SH-SY5Y (cell line): ENCODE measurements at regions not wholly inside any gene's neighbourhood (a gene's known extent, or its start where the extent isn't known, plus 50 kb on each side); places are given as distances from the start of the nearest gene placed in this dataset.

Source experiments
- GATA2 ChIP-seq: IDR thresholded peaks from 2 replicates; pipeline ENCODE4 v1.6.1; 2011; ENCODE audit warnings: mild to moderate bottlenecking, low read depth, low read length
- GATA3 ChIP-seq: IDR thresholded peaks from 2 replicates; pipeline ENCODE4 v1.6.1; 2011; ENCODE audit warnings: low read depth, mild to moderate bottlenecking, low read length, moderate library complexity

DNA sequence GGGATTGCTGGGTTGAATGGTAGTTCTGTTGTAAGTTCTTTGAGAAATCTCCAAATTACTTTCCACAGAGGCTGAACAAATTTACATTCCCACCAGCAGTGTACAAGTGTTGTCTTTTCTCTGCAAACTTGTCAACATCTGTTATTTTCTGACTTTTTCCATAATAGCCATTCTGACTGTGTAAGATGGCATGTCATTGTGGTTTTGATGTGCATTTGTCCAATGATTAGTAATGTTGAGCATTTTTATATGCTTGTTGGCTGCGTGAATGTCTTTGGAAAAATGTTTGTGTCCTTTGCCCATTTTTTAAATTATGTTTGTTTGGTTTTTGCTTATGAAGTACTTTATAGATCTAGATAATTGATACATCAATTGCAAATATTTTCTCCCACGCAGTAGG is 1025.0 kb downstream of the JRKL start:
- TF ChIP-seq GATA3 = no peak
- TF ChIP-seq GATA2 = no peak
